H9 (cell line): ENCODE measurements at regions not wholly inside any gene's neighbourhood (a gene's known extent, or its start where the extent isn't known, plus 50 kb on each side); places are given as distances from the start of the nearest gene placed in this dataset.

Experiments used
- DNase-seq: peaks from one replicate; pipeline ENCODE4 v3.0.0-alpha.2; 2017
- H2AFZ ChIP-seq: one replicate; pipeline ENCODE4 v1.6.1; 2013; ENCODE audit warnings: mild to moderate bottlenecking, low read length, control low read depth, moderate library complexity
- H2AK5ac ChIP-seq: 2 replicates; pipeline ENCODE4 v1.6.1; 2013; ENCODE audit warnings: low read length, control low read depth, mixed read lengths; ENCODE audit not compliant: insufficient read length
- H2BK120ac ChIP-seq: one replicate; pipeline ENCODE4 v1.6.1; 2013; ENCODE audit warnings: low read depth, mild to moderate bottlenecking, low read length, control low read depth, inconsistent platforms; ENCODE audit not compliant: poor library complexity, severe bottlenecking
- H2BK12ac ChIP-seq: 2 replicates; pipeline ENCODE4 v1.6.1; 2013; ENCODE audit warnings: low read length, control low read depth, mixed read lengths, low read depth; ENCODE audit not compliant: insufficient read length
- H2BK15ac ChIP-seq: 2 replicates; pipeline ENCODE4 v1.6.1; 2013; ENCODE audit warnings: low read depth, low read length, control low read depth
- H2BK20ac ChIP-seq: one replicate; pipeline ENCODE4 v1.6.1; 2013; ENCODE audit warnings: low read depth, mild to moderate bottlenecking, low read length, control low read depth, inconsistent platforms; ENCODE audit not compliant: poor library complexity, severe bottlenecking
- H2BK5ac ChIP-seq: 2 replicates; pipeline ENCODE4 v1.6.1; 2013; ENCODE audit warnings: low read length, control low read depth, mixed read lengths; ENCODE audit not compliant: insufficient read length
- H3K14ac ChIP-seq: 2 replicates; pipeline ENCODE4 v1.6.1; 2013; ENCODE audit warnings: low read length, control low read depth; ENCODE audit not compliant: insufficient read depth
- H3K18ac ChIP-seq: 2 replicates; pipeline ENCODE4 v1.6.1; 2013; ENCODE audit warnings: low read depth, mild to moderate bottlenecking, mixed read lengths, low read length, control low read depth; ENCODE audit not compliant: insufficient read length
- H3K23ac ChIP-seq: 2 replicates; pipeline ENCODE4 v1.6.1; 2013; ENCODE audit warnings: low read length, control low read depth, mixed read lengths, low read depth; ENCODE audit not compliant: insufficient read length
- H3K23me2 ChIP-seq: 2 replicates; pipeline ENCODE4 v1.6.1; 2013; ENCODE audit warnings: low read depth, mild to moderate bottlenecking, mixed read lengths, low read length, control low read depth; ENCODE audit not compliant: insufficient read length, poor library complexity, severe bottlenecking
- H3K27ac ChIP-seq: 2 replicates; pipeline ENCODE4 v1.5.1; 2013; ENCODE audit warnings: low read length, control low read depth, mixed read lengths, low read depth; ENCODE audit not compliant: insufficient read length
- H3K27me3 ChIP-seq: 2 replicates; pipeline ENCODE4 v1.6.1; 2013; ENCODE audit warnings: low read length, control low read depth, inconsistent platforms; ENCODE audit not compliant: insufficient read depth
- H3K4ac ChIP-seq: 2 replicates; pipeline ENCODE4 v1.6.1; 2013; ENCODE audit warnings: low read depth, mild to moderate bottlenecking, control low read depth, inconsistent platforms, low read length, moderate library complexity
- H3K4me1 ChIP-seq: 2 replicates; pipeline ENCODE4 v1.6.1; 2013; ENCODE audit warnings: low read length, control low read depth, inconsistent platforms; ENCODE audit not compliant: insufficient read depth
- H3K4me2 ChIP-seq: 2 replicates; pipeline ENCODE4 v1.6.1; 2013; ENCODE audit warnings: low read length, control low read depth, mixed read lengths; ENCODE audit not compliant: insufficient read length, insufficient read depth
- H3K56ac ChIP-seq: 2 replicates; pipeline ENCODE4 v1.6.1; 2013; ENCODE audit warnings: low read depth, mild to moderate bottlenecking, mixed read lengths, low read length, control low read depth; ENCODE audit not compliant: insufficient read length
- H3K79me1 ChIP-seq: 2 replicates; pipeline ENCODE4 v1.6.1; 2013; ENCODE audit warnings: low read depth, mild to moderate bottlenecking, moderate library complexity, low read length, control low read depth, inconsistent platforms; ENCODE audit not compliant: insufficient read depth, poor library complexity, severe bottlenecking
- H3K79me2 ChIP-seq: 2 replicates; pipeline ENCODE4 v1.6.1; 2013; ENCODE audit warnings: low read length, control low read depth, inconsistent platforms; ENCODE audit not compliant: insufficient read depth
- H3K9ac ChIP-seq: 2 replicates; pipeline ENCODE4 v1.6.1; 2013; ENCODE audit warnings: low read length, control low read depth, mixed read lengths; ENCODE audit not compliant: insufficient read length; ENCODE audit errors: extremely low read depth
- H3K9me3 ChIP-seq: one replicate; pipeline ENCODE4 v1.6.1; 2013; ENCODE audit warnings: low read depth, low read length, inconsistent platforms; ENCODE audit not compliant: control insufficient read depth
- H3T11ph ChIP-seq: one replicate; pipeline ENCODE4 v1.6.1; 2013; ENCODE audit warnings: mild to moderate bottlenecking, low read length, control low read depth, inconsistent platforms
- H4K20me1 ChIP-seq: one replicate; pipeline ENCODE4 v1.6.1; 2013; ENCODE audit not compliant: control insufficient read depth, insufficient read length, insufficient read depth
- H4K5ac ChIP-seq: 2 replicates; pipeline ENCODE4 v1.6.1; 2013; ENCODE audit warnings: low read depth, mild to moderate bottlenecking, mixed read lengths, low read length, control low read depth; ENCODE audit not compliant: insufficient read length
- H4K8ac ChIP-seq: replicated peaks from 2 replicates; pipeline ENCODE4 v1.6.1; 2013; ENCODE audit warnings: low read length, control low read depth, mixed read lengths, low read depth; ENCODE audit not compliant: insufficient read length
- H4K91ac ChIP-seq: 2 replicates; pipeline ENCODE4 v1.6.1; 2013; ENCODE audit warnings: low read depth, mild to moderate bottlenecking, moderate library complexity, mixed read lengths, low read length, control low read depth; ENCODE audit not compliant: insufficient read length
- H3K27ac Mint-ChIP-seq, 3 experiments: 2 replicates in 2 of 3; 3 replicates in 1 of 3; pipeline ENCODE4 v1.8.0; 2020 to 2021; ENCODE audit warnings: mixed read lengths in 3 of 3, mild to moderate bottlenecking in 1 of 3, moderate library complexity in 1 of 3
- H3K27me3 Mint-ChIP-seq: 2 replicates; pipeline ENCODE4 v1.8.0; 2021; ENCODE audit warnings: low read depth, mild to moderate bottlenecking, moderate library complexity, mixed read lengths
- H3K36me3 Mint-ChIP-seq, 3 experiments: 2 replicates in 2 of 3; 3 replicates in 1 of 3; pipeline ENCODE4 v1.8.0; 2020 to 2021; ENCODE audit warnings: low read depth in 3 of 3, mixed read lengths in 3 of 3; ENCODE audit not compliant: insufficient read depth in 1 of 3
- H3K4me1 Mint-ChIP-seq, 2 experiments: 2 replicates each; pipeline ENCODE4 v1.8.0; 2020; ENCODE audit warnings: mixed read lengths in 2 of 2
- H3K4me3 Mint-ChIP-seq, 2 experiments: 2 replicates in 1 of 2; 3 replicates in 1 of 2; pipeline ENCODE4 v1.8.0; 2020 to 2021; ENCODE audit warnings: mild to moderate bottlenecking in 2 of 2, mixed read lengths in 2 of 2, moderate library complexity in 1 of 2
- H3K9me3 Mint-ChIP-seq, 2 experiments: 2 replicates in 1 of 2; 3 replicates in 1 of 2; pipeline ENCODE4 v1.8.0; 2020; ENCODE audit warnings: mild to moderate bottlenecking in 2 of 2, mixed read lengths in 2 of 2, moderate library complexity in 1 of 2
- WGBS: extraction: QIAGEN DNeasy Blood & Tissue Kit; methylation state at CpG from one replicate; pipeline ENCODE4 v1.1.7; 2013; ENCODE audit warnings: missing lambda C conversion rate, low lambda C conversion rate, mixed read lengths; ENCODE audit not compliant: insufficient read length; ENCODE audit errors: extremely low coverage; 5-methylcytosine and 5-hydroxymethylcytosine counted together
- TF ChIP-seq, protein P1 (sequence below): fragments of 200-600 bp; sonication (generic); conservative IDR thresholded peaks from 3 replicates; pipeline ENCODE4 v1.8.0; 2021; ENCODE audit warnings: antibody characterized with exemption, mild to moderate bottlenecking

DNA sequence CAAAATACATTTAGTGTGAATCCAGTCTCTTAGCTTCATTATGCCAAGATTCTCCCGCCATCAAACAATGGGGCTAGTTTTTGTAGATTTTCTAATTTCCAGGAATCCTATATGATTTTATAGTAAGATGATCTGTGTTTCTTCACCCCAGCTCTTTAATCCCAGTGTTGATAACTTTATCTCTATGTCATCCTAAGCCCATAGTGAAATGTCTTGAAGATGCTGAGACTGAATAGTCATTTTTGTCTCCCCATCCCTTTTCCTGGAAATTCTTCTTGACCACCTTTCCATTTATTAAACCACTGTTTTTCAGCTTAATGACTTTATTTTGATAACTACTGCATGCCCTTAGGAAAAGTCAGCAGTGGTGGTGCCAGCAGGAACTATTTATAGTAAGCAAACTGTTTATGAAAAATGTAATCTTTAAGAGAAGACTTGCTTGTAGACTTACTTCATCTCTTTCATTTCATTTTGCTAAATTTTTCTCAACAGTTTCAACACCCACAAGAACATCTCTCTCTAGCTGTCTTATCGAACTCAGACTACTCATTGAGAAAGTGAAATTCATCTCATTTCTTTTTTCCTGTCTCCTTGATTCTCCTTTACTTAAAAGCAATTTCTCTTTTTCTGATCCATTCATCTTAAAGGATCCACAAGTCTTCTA is 116.6 kb downstream of the NTMT2 start:
- Mint-ChIP-seq H3K27ac (no peak overlapping the region), H3K4me3 (no peak overlapping the region), H3K9me3 (no peaks in the 10 kb centered on the region; a peak in 1 of 5 replicates), H3K36me3 (peaks cover 0 to 4% (median 0%) of the 10 kb centered on the region in 3 experiments; a peak in 2 of 7 replicates), H3K4me1 (peaks cover 4 to 5% of the 10 kb centered on the region in 2 experiments), H3K27me3 (no peaks in the 10 kb centered on the region)
- no peak overlapping the region for H3K4me2 ChIP-seq
- no peak overlapping the region for H4K91ac ChIP-seq
- no peaks in the 10 kb centered on the region for H3K23me2 ChIP-seq
- no peaks in the 10 kb centered on the region for H3K9me3 ChIP-seq
- H2BK5ac ChIP-seq: no peak overlapping the region
- TF ChIP-seq, protein P1, sequence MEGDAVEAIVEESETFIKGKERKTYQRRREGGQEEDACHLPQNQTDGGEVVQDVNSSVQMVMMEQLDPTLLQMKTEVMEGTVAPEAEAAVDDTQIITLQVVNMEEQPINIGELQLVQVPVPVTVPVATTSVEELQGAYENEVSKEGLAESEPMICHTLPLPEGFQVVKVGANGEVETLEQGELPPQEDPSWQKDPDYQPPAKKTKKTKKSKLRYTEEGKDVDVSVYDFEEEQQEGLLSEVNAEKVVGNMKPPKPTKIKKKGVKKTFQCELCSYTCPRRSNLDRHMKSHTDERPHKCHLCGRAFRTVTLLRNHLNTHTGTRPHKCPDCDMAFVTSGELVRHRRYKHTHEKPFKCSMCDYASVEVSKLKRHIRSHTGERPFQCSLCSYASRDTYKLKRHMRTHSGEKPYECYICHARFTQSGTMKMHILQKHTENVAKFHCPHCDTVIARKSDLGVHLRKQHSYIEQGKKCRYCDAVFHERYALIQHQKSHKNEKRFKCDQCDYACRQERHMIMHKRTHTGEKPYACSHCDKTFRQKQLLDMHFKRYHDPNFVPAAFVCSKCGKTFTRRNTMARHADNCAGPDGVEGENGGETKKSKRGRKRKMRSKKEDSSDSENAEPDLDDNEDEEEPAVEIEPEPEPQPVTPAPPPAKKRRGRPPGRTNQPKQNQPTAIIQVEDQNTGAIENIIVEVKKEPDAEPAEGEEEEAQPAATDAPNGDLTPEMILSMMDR: no peak
- no peak for DNase-seq
- no peak overlapping the region for H2BK20ac ChIP-seq
- H2AK5ac ChIP-seq: no peak overlapping the region
- H3K9ac ChIP-seq: no peak overlapping the region
- no peaks in the 10 kb centered on the region for H3K79me1 ChIP-seq
- no peak overlapping the region for H3K23ac ChIP-seq
- H3K56ac ChIP-seq: no peak overlapping the region
- no peak overlapping the region for H2BK12ac ChIP-seq
- no peak overlapping the region for H3K4ac ChIP-seq
- no peak overlapping the region for H3K14ac ChIP-seq
- no peaks in the 10 kb centered on the region for H3K27me3 ChIP-seq
- no peak overlapping the region for H3K27ac ChIP-seq
- H4K8ac ChIP-seq: no peak overlapping the region
- H4K5ac ChIP-seq: no peak overlapping the region
- no peak overlapping the region for H2BK15ac ChIP-seq
- no peak overlapping the region for H3K18ac ChIP-seq
- no peak overlapping the region for H3T11ph ChIP-seq
- H3K79me2 ChIP-seq: no peaks in the 10 kb centered on the region
- WGBS: no CpG with 5 or more reads among the region's 2 CpGs
- no peaks in the 10 kb centered on the region for H3K4me1 ChIP-seq
- no peaks in the 10 kb centered on the region for H4K20me1 ChIP-seq
- H2AFZ ChIP-seq: no peak overlapping the region
- no peak overlapping the region for H2BK120ac ChIP-seq
